Hepatocyte (in vitro differentiated cells): ENCODE measurements at regions not wholly inside any gene's neighbourhood (a gene's known extent, or its start where the extent isn't known, plus 50 kb on each side); places are given as distances from the start of the nearest gene placed in this dataset.

ENCODE experiments used
- DNase-seq: peaks from one replicate; pipeline ENCODE4 v3.0.0-alpha.2; 2016; ENCODE audit warnings: low spot score
- H2AFZ ChIP-seq: fragments of 200-600 bp; sonication (generic); 2 replicates; pipeline ENCODE4 v1.6.0; 2016; ENCODE audit warnings: antibody characterized with exemption, mild to moderate bottlenecking
- H3K27ac ChIP-seq: fragments of 200-600 bp; sonication (generic); 2 replicates; pipeline ENCODE4 v1.5.1; 2016; ENCODE audit warnings: mild to moderate bottlenecking
- H3K27me3 ChIP-seq: fragments of 200-600 bp; sonication (generic); 2 replicates; pipeline ENCODE4 v1.6.1; 2016
- H3K36me3 ChIP-seq: fragments of 200-600 bp; sonication (generic); replicated peaks from 2 replicates; pipeline ENCODE4 v1.5.1; 2016; ENCODE audit warnings: low read depth; ENCODE audit not compliant: insufficient read depth
- H3K4me1 ChIP-seq: fragments of 200-600 bp; sonication (generic); 2 replicates; pipeline ENCODE4 v1.5.1; 2016; ENCODE audit warnings: mild to moderate bottlenecking, moderate library complexity; ENCODE audit not compliant: insufficient read depth
- H3K4me2 ChIP-seq: fragments of 200-600 bp; sonication (generic); 2 replicates; pipeline ENCODE4 v1.6.0; 2016
- H3K4me3 ChIP-seq: fragments of 200-600 bp; sonication (generic); 2 replicates; pipeline ENCODE4 v1.5.1; 2016; ENCODE audit warnings: mild to moderate bottlenecking
- H3K79me2 ChIP-seq: fragments of 200-600 bp; sonication (generic); 2 replicates; pipeline ENCODE4 v1.6.0; 2017; ENCODE audit warnings: mild to moderate bottlenecking
- H3K9me2 ChIP-seq: fragments of 200-600 bp; sonication (generic); replicated peaks from 2 replicates; pipeline ENCODE4 v1.6.0; 2017; ENCODE audit warnings: mild to moderate bottlenecking; ENCODE audit not compliant: insufficient read depth
- H3K9me3 ChIP-seq: fragments of 200-600 bp; sonication (generic); 2 replicates; pipeline ENCODE4 v1.5.1; 2016; ENCODE audit warnings: low read depth, mild to moderate bottlenecking
- H4K20me1 ChIP-seq: fragments of 200-600 bp; sonication (generic); 2 replicates; pipeline ENCODE4 v1.6.0; 2016; ENCODE audit warnings: mild to moderate bottlenecking; ENCODE audit not compliant: insufficient read depth, poor library complexity, severe bottlenecking
- CTCF ChIP-seq: fragments of 200-600 bp; sonication (generic); IDR thresholded peaks from 2 replicates; pipeline ENCODE4 v1.5.1; 2016; ENCODE audit warnings: antibody characterized with exemption, mild to moderate bottlenecking; ENCODE audit not compliant: poor library complexity
- EZH2 ChIP-seq: fragments of 200-600 bp; sonication (generic); IDR thresholded peaks from 2 replicates; pipeline ENCODE4 v1.6.1; 2016; ENCODE audit warnings: antibody characterized with exemption, mild to moderate bottlenecking, borderline replicate concordance
- EZH2phosphoT487 ChIP-seq: fragments of 200-600 bp; sonication (generic); IDR thresholded peaks from one replicate; pipeline ENCODE4 v1.6.1; 2018; ENCODE audit warnings: antibody characterized with exemption, mild to moderate bottlenecking, low read depth, moderate library complexity; ENCODE audit not compliant: unreplicated experiment, severe bottlenecking
- WGBS: methylation state at CpG from one replicate; pipeline ENCODE4 v1.1.6; 2016; ENCODE audit warnings: low lambda C conversion rate; ENCODE audit errors: missing lambda C conversion rate; 5-methylcytosine and 5-hydroxymethylcytosine counted together

GRCh38 chr5:99949969-99950524 lies 585.1 kb upstream of the FAM174A start:
- H3K4me1 ChIP-seq = no peaks in the 10 kb centered on the region
- no peaks in the 10 kb centered on the region for H3K9me3 ChIP-seq
- H4K20me1 ChIP-seq = no peaks in the 10 kb centered on the region
- H3K9me2 ChIP-seq = no peaks in the 10 kb centered on the region
- no peaks in the 10 kb centered on the region for H3K27me3 ChIP-seq
- no peak overlapping the region for H3K27ac ChIP-seq
- H3K4me2 ChIP-seq = no peak overlapping the region
- no peak overlapping the region for H3K4me3 ChIP-seq
- no peak overlapping the region for H2AFZ ChIP-seq
- TF ChIP-seq EZH2 = no peak
- no peak for TF ChIP-seq CTCF
- no peak for TF ChIP-seq EZH2phosphoT487
- DNase-seq = no peak
- 87% methylated on average over 12 of the region's 12 CpGs for WGBS
- H3K36me3 ChIP-seq = no peaks in the 10 kb centered on the region
- no peaks in the 10 kb centered on the region for H3K79me2 ChIP-seq

DNA sequence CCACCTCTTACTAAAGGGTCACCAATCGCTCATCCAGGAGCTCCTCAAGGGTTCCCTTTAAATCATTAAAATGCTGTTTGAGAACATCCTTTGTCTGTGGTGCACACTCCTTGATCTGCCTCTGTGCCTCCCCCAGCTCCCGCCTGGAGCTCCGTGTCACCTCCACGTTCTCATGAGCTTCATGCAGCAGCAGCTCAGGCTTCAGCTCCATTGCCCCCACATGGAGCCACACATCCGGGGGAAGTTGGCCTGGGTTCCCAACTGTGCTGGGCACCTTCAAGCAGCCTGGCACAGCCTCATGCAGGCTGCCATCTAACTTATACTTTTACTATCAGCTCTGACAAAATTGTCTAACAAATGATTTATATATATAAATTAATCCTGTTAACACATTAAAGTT lies 585.8 kb upstream of the FAM174A start:
- no peaks in the 10 kb centered on the region for H3K27me3 ChIP-seq
- H3K27ac ChIP-seq = no peak overlapping the region
- no peaks in the 10 kb centered on the region for H3K36me3 ChIP-seq
- no peaks in the 10 kb centered on the region for H4K20me1 ChIP-seq
- no peaks in the 10 kb centered on the region for H3K9me3 ChIP-seq
- 95% methylated on average over 5 of the region's 5 CpGs for WGBS
- H3K4me2 ChIP-seq = no peak overlapping the region
- no peaks in the 10 kb centered on the region for H3K4me1 ChIP-seq
- TF ChIP-seq EZH2phosphoT487 (no peak), EZH2 (no peak), CTCF (no peak)
- no peaks in the 10 kb centered on the region for H3K9me2 ChIP-seq
- no peaks in the 10 kb centered on the region for H3K79me2 ChIP-seq
- no peak overlapping the region for H3K4me3 ChIP-seq
- DNase-seq = no peak
- H2AFZ ChIP-seq = no peak overlapping the region

- Histone ChIP-seq H3K79me2 (no peaks in the 10 kb centered on the region), H3K9me2 (no peaks in the 10 kb centered on the region), H3K27ac (no peak overlapping the region), H3K9me3 (no peaks in the 10 kb centered on the region), H2AFZ (no peak overlapping the region), H4K20me1 (no peaks in the 10 kb centered on the region), H3K27me3 (no peaks in the 10 kb centered on the region), H3K36me3 (no peaks in the 10 kb centered on the region), H3K4me1 (no peaks in the 10 kb centered on the region), H3K4me3 (no peak overlapping the region), H3K4me2 (no peak overlapping the region)
- TF ChIP-seq CTCF = no peak
- no peak for TF ChIP-seq EZH2
- no peak for TF ChIP-seq EZH2phosphoT487
- DNase-seq = no peak
- WGBS = 81% methylated on average over 2 of the region's 2 CpGs
Observed at GRCh38 chr5:99948850-99949249, 586.3 kb upstream of the FAM174A start.
